Right ventricle myocardium superior (tissue), 1 donor: ENCODE measurements at regions not wholly inside any gene's neighbourhood (a gene's known extent, or its start where the extent isn't known, plus 50 kb on each side); places are given as distances from the start of the nearest gene placed in this dataset.
A peak's percentile ranks its signal among the peaks of the same experiment; 100 is the strongest.
"Not testable (repeated sequence)": the region's sequence is repeated elsewhere in the genome, so short reads cannot be mapped to it uniquely, and the experiment has no call there.

Experiments
- ATAC-seq: fragments of 200-7000 bp; cut with Tn5 transposase; one replicate; pipeline ENCODE4 v1.9.1; 2020; ENCODE audit warnings: mild to moderate bottlenecking; ENCODE audit not compliant: poor library complexity
- DNase-seq: peaks from one replicate; pipeline ENCODE4 v3.0.0-alpha.2; 2020
- intact Hi-C: fragments of 100-400 bp; cut with DNase I; formaldehyde crosslinking; loops from one replicate; pipeline ENCODE4 v1.11.2; 2022
- donor health status: DM: no; HTN: yes; CAD: no; lungs with severe emphysema.

GRCh38 chr7:113303388-113303787 is 185.0 kb upstream of the SMIM30 start:
- ATAC-seq, intact Hi-C loops, DNase-seq: not testable (repeated sequence)

- DNase-seq (no peak), ATAC-seq (no peak)
- intact Hi-C loops, result no loop called here
These were observed 183.6 kb upstream of the SMIM30 start for GRCh38 chr7:113301983-113302382.

DNA sequence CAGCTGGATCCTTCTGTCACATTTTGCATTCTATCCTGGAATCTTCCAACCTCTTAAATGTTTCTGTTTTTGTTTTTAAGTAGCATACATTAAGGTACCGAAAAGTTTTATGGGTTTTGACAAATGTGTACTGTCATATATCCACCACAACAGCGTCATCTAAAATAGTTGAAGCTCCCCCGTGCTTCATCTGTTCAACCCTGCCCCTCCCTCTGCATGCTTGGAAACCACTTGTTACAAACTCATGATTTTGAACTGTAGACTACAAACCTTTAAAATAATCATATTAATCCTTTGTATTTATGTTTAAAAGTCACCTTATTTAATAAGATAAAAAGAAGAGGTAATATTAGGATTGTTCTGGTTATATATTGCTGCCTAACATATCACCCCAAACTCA is 182.8 kb upstream of the SMIM30 start:
- intact Hi-C loops, result no loop called here
- no peak for ATAC-seq
- DNase-seq, result no peak

- no peak for ATAC-seq
- intact Hi-C loops, result no loop called here
- no peak for DNase-seq
These were observed 181.4 kb upstream of the SMIM30 start for GRCh38 chr7:113299748-113300147.

GRCh38 chr7:113298501-113298900 is 180.1 kb upstream of the SMIM30 start:
- no peak for ATAC-seq
- intact Hi-C loops, result no loop called here

DNA sequence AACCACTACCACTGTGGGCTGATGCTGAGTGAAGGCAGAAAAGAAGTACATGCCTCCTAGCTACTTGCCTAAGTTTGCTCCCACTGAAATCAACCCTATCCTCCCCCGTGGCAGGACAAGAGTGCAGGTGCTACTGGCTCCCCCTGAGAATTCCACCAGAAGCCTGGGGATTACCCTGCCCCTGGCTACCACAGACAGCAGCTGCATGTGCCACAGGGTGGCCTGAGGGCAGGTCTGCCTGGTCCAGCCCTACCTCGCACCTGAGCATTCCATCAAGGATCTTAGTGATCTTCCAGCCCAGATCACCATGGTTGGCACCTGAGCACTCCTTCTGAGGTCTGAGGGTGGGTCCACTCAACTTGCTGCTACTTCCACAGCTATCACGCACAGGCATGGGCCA is 176.4 kb upstream of the SMIM30 start:
- no peak for DNase-seq
- intact Hi-C loops, result no loop called here
- no peak for ATAC-seq

More at GRCh38 chr7:113298501-113298900, 180.1 kb upstream of the SMIM30 start:
- DNase-seq, result no peak

DNA sequence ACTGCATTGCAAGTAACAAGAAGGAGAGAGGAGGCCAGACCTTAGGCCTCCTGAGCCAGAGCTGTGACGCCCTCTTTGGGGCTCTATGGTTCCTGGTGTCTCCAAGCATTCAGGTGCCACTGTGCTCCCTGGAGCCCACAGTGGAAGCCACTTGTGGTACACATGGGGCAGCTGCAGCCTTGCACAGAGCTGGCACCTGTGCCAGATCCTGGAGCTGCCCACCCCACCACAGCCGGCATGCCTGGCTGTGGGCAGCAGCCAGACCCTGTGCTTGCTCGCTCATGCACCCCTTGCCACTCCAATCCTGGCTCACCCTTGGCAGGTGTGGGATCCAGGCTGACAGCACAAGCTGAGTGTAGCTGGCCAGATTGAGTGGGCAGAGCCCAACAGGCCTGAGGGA is 173.8 kb upstream of the SMIM30 start:
- DNase-seq, result no peak
- intact Hi-C loops, result no loop called here

GRCh38 chr7:113291058-113291457 is 172.7 kb upstream of the SMIM30 start:
- no peak for DNase-seq
- ATAC-seq, result no peak
- intact Hi-C loops, result no loop called here

More for the DNA sequence above, 173.8 kb upstream of the SMIM30 start:
- no peak for ATAC-seq

- DNase-seq, result no peak
- peak; percentile 73 for ATAC-seq
- intact Hi-C loops, result loop anchor here (10.0 kb wide), 2 partner anchors 134 to 274 kb away; no protein-coding TSS in a partner anchor
These were observed 170.9 kb upstream of the SMIM30 start for GRCh38 chr7:113289140-113289740.

DNA sequence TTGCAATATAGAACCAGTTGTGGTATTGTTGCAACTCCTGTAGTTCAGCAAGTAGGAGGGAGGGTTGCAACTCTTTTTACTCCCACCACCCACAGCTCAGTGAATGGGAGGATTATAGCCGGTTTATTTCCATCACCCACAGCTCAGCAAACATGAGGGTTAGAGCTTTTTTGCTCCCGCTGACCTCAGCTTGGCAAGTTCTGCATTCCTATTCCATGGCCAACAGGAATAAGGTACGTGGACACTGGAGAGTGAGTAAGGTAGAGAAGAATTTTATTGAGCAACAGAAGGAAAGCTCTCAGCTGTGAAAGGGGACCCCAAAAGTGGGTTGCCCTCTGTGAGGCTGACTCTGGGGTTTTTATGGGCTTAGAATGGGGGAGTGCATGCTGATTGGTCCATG is 167.1 kb upstream of the SMIM30 start:
- no peak for DNase-seq
- intact Hi-C loops, result loop anchor here (10.0 kb wide), 2 partner anchors 131 to 271 kb away; no protein-coding TSS in a partner anchor
- ATAC-seq, result no peak

GRCh38 chr7:113283861-113284260 is 165.5 kb upstream of the SMIM30 start:
- intact Hi-C loops, result loop anchor here (10.0 kb wide), 2 partner anchors 129 to 269 kb away; no protein-coding TSS in a partner anchor
- ATAC-seq (no peak), DNase-seq (no peak)

DNA sequence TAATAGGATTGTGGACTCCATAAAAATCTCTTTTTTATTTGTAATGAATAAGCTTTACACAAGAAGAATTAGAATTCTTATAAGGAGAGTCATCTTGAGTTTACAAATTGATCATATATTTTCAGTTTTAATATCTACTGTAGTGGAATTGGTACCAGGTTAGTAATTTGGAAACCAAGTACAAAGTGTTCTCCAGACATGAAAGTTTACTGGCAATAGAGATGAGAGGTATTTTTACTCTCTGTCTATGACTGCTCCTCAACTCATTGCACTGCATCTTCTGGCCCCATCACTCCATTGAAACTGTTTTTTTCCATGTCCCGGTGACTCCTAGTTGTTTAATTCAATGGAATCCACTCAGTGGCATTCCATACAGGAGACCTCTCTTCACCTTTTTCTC is 164.5 kb upstream of the SMIM30 start:
- DNase-seq (no peak), ATAC-seq (no peak)
- intact Hi-C loops, result loop anchor here (10.0 kb wide), 2 partner anchors 128 to 268 kb away; no protein-coding TSS in a partner anchor

DNA sequence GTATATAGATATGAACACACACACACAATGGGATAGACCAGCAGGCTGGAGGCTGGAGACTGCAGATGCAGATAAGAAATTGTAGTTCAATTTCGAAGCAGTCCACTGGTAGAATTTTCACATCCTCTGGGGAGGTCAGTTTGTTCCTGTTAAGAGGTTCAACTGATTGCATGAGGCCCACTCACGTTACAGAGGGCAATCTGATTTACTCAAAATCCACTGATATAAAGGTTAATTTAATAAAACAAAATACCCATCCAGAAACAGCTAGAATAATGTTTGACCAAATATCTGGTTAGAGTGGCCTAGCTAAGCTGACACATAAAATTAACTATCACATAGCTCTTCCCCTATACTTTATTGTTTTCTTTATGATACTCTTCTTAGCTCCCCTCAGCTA is 162.9 kb upstream of the SMIM30 start:
- intact Hi-C loops, result loop anchor here (10.0 kb wide), 2 partner anchors 126 to 266 kb away; no protein-coding TSS in a partner anchor
- ATAC-seq, result no peak
- no peak for DNase-seq

DNA sequence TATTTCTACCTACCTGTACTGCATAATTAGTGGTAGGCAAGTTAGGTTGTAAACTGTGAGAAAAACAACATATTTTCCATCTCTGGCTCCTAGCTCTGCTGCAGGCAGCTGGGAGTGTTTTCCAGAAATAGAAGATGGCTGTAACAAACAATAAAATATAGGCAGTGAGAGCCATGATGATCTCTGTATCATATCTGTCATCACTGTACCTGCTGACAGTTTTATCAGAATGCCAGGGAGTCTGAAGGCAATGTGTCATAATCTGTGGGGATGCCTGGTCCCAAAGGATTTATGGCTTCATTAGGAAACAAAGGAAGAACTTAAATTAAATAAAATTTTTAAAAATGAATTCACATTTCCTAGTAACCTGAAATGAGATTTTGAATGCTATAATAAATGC is 160.9 kb upstream of the SMIM30 start:
- ATAC-seq (no peak), DNase-seq (no peak)
- intact Hi-C loops, result no loop called here

GRCh38 chr7:113270790-113271189 is 152.4 kb upstream of the SMIM30 start:
- ATAC-seq (no peak), DNase-seq (no peak)
- intact Hi-C loops, result no loop called here

DNA sequence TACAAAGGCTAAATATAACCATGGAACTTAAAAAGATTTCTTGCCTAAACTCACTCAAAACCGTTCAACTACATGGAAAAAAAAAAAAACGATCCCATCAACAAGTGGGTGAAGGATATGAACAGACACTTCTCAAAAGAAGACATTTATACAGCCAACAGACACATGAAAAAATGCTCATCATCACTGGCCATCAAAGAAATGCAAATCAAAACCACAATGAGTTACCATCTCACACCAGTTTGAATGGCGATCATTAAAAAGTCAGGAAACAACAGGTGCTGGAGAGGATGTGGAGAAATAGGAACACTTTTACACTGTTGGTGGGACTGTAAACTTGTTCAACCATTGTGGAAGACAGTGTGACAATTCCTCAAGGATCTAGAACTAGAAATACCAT is 151.2 kb upstream of the SMIM30 start:
- DNase-seq, ATAC-seq, intact Hi-C loops: not testable (repeated sequence)

GRCh38 chr7:113268757-113269156 is 150.4 kb upstream of the SMIM30 start:
- intact Hi-C loops, result no loop called here
- ATAC-seq (no peak), DNase-seq (no peak)

GRCh38 chr7:113267885-113268284 is 149.5 kb upstream of the SMIM30 start:
- DNase-seq (no peak), ATAC-seq (no peak)
- intact Hi-C loops, result no loop called here

GRCh38 chr7:113267271-113267670 is 148.9 kb upstream of the SMIM30 start:
- ATAC-seq, result no peak
- DNase-seq, result no peak
- intact Hi-C loops, result no loop called here

DNA sequence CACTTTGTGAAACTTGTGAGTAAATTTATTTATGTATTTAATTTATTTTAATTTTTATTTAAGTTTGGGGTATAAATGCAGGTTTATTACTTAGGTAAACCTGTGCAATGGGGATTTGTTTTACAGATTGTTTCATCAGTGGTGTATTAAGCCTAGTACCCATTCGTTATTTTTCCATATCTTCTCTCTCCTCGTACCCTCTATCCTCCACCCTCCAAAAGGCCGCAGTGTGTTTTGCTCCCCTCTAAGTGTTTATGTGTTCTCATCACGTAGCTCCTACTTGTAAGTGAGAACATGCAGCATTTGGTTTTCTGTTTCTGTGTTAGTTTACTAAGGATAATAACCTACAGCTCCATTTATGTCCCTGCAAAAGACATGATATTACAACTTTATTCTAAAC is 145.4 kb upstream of the SMIM30 start:
- ATAC-seq (no peak), DNase-seq (no peak)
- intact Hi-C loops, result no loop called here
